WTC11 (cell line): ENCODE measurements at regions not wholly inside any gene's neighbourhood (a gene's known extent, or its start where the extent isn't known, plus 50 kb on each side); places are given as distances from the start of the nearest gene placed in this dataset.

ENCODE experiments used
- ATAC-seq: fragments of 200-7000 bp; cut with Tn5 transposase; 2 replicates; pipeline ENCODE4 v1.10.0; 2021; ENCODE audit warnings: mild to moderate bottlenecking, moderate library complexity
- CTCF ChIA-PET: fragments of 300-600 bp; sonication (Branson Sonifier 250); formaldehyde crosslinking; loops from one replicate; lab custom pipeline; 2021; ENCODE audit warnings: antibody characterized with exemption; lab: Charles Lee
- POLR2A ChIA-PET: fragments of 350-600 bp; sonication (Branson Sonifier 250); formaldehyde crosslinking; loops from one replicate; lab custom pipeline; 2021; ENCODE audit warnings: antibody characterized with exemption; lab: Charles Lee
- DNase-seq: peaks from one replicate; pipeline ENCODE4 v3.0.0; 2021; ENCODE audit warnings: low spot score
- H3K27ac Mint-ChIP-seq: 2 replicates; pipeline ENCODE4 v1.8.0; 2021; ENCODE audit warnings: mixed read lengths
- H3K27me3 Mint-ChIP-seq: 2 replicates; pipeline ENCODE4 v1.8.0; 2021; ENCODE audit warnings: low read depth, mild to moderate bottlenecking, moderate library complexity, mixed read lengths
- H3K36me3 Mint-ChIP-seq: 2 replicates; pipeline ENCODE4 v1.8.0; 2021; ENCODE audit warnings: mixed read lengths
- H3K4me1 Mint-ChIP-seq: 2 replicates; pipeline ENCODE4 v1.8.0; 2022; ENCODE audit warnings: mixed read lengths
- H3K4me3 Mint-ChIP-seq: 2 replicates; pipeline ENCODE4 v1.8.0; 2021; ENCODE audit warnings: mild to moderate bottlenecking, moderate library complexity, mixed read lengths
- H3K9me3 Mint-ChIP-seq: 2 replicates; pipeline ENCODE4 v1.8.0; 2021; ENCODE audit warnings: mixed read lengths
- EMX1 ChIP-seq: fragments of 250-450 bp; sonication (Bioruptor Pico); IDR thresholded peaks from 2 replicates; pipeline ENCODE4 v1.8.0; 2021; ENCODE audit warnings: mild to moderate bottlenecking
- GABPB1 ChIP-seq: sonication (generic); formaldehyde crosslinking; IDR thresholded peaks from 2 replicates; pipeline ENCODE4 v1.8.1; 2023; ENCODE audit warnings: mild to moderate bottlenecking, missing genetic modification reagents
- KAT7 ChIP-seq: sonication (generic); formaldehyde crosslinking; IDR thresholded peaks from 2 replicates; pipeline ENCODE4 v1.8.1; 2023; ENCODE audit warnings: missing genetic modification reagents, mild to moderate bottlenecking, borderline replicate concordance
- MYBL2 ChIP-seq: sonication (generic); formaldehyde crosslinking; IDR thresholded peaks from 2 replicates; pipeline ENCODE4 v1.8.1; 2023; ENCODE audit warnings: mild to moderate bottlenecking, moderate library complexity, missing genetic modification reagents
- NFATC4 ChIP-seq: fragments of 250-450 bp; sonication (Bioruptor Pico); IDR thresholded peaks from 2 replicates; pipeline ENCODE4 v1.9.0; 2021; ENCODE audit warnings: mild to moderate bottlenecking
- PRRX2 ChIP-seq: fragments of 250-450 bp; sonication (Bioruptor Pico); IDR thresholded peaks from 2 replicates; pipeline ENCODE4 v1.8.0; 2021; ENCODE audit warnings: mild to moderate bottlenecking
- RELA ChIP-seq: sonication (generic); formaldehyde crosslinking; IDR thresholded peaks from 2 replicates; pipeline ENCODE4 v1.8.1; 2022; ENCODE audit warnings: missing genetic modification reagents, mild to moderate bottlenecking, borderline replicate concordance
- SMAD3 ChIP-seq: sonication (generic); formaldehyde crosslinking; IDR thresholded peaks from 2 replicates; pipeline ENCODE4 v1.8.0; 2022; ENCODE audit warnings: missing genetic modification reagents, mild to moderate bottlenecking, borderline replicate concordance
- SMAD4 ChIP-seq: sonication (generic); formaldehyde crosslinking; IDR thresholded peaks from 2 replicates; pipeline ENCODE4 v1.8.0; 2022; ENCODE audit warnings: mild to moderate bottlenecking, missing genetic modification reagents
- TEAD4 ChIP-seq: sonication (generic); formaldehyde crosslinking; IDR thresholded peaks from 2 replicates; pipeline ENCODE4 v1.8.0; 2022; ENCODE audit warnings: mild to moderate bottlenecking, missing genetic modification reagents
- ZBTB21 ChIP-seq: sonication (generic); formaldehyde crosslinking; IDR thresholded peaks from 2 replicates; pipeline ENCODE4 v1.8.1; 2023; ENCODE audit warnings: mild to moderate bottlenecking, missing genetic modification reagents, borderline replicate concordance
- ZNF263 ChIP-seq: sonication (generic); formaldehyde crosslinking; IDR thresholded peaks from 2 replicates; pipeline ENCODE4 v1.8.1; 2022; ENCODE audit warnings: low read depth, mild to moderate bottlenecking, moderate library complexity, missing genetic modification reagents
- TF ChIP-seq, protein P1 (sequence below): sonication (generic); formaldehyde crosslinking; IDR thresholded peaks from 2 replicates; pipeline ENCODE4 v1.8.0; 2022; ENCODE audit warnings: mild to moderate bottlenecking, missing genetic modification reagents
- TF ChIP-seq, protein P2 (sequence below): sonication (generic); formaldehyde crosslinking; IDR thresholded peaks from 2 replicates; pipeline ENCODE4 v1.8.1; 2022; ENCODE audit warnings: mild to moderate bottlenecking, missing genetic modification reagents, moderate library complexity, borderline replicate concordance
- TF ChIP-seq, protein P3 (sequence below): sonication (generic); formaldehyde crosslinking; IDR thresholded peaks from 2 replicates; pipeline ENCODE4 v1.8.1; 2022; ENCODE audit warnings: missing genetic modification reagents, borderline replicate concordance
- TF ChIP-seq, protein P4 (sequence below): sonication (generic); formaldehyde crosslinking; IDR thresholded peaks from 2 replicates; pipeline ENCODE4 v1.8.0; 2022; ENCODE audit warnings: mild to moderate bottlenecking, missing genetic modification reagents
- TF ChIP-seq, protein P5 (sequence below): fragments of 250-450 bp; sonication (Bioruptor Pico); IDR thresholded peaks from 2 replicates; pipeline ENCODE4 v1.9.0; 2021; ENCODE audit warnings: moderate library complexity, mild to moderate bottlenecking, inconsistent platforms, borderline replicate concordance
- TF ChIP-seq, protein P6 (sequence below): sonication (generic); formaldehyde crosslinking; IDR thresholded peaks from 2 replicates; pipeline ENCODE4 v1.8.1; 2022; ENCODE audit warnings: mild to moderate bottlenecking, moderate library complexity, missing genetic modification reagents

DNA sequence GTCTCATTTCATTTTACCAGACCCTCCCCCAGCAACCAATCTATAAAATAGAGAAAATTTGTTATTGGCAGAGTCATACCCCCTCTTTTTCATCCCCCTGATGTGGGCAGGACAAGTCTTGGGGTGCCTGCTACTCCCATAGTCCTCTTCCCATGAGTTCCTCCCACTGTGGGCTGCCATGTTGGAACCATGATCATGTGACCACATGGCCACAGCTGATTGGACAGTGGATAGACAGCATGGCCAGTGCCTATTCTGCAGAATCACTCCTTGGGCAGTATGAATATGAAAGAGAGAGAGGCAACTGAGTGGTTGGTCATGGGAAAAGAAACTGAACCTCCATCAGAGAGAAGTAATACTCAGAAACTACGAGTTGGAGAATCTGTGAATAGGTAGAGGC is 84.9 kb downstream of the PDCL3 start (continued):
- no peak for TF ChIP-seq ZNF263 (CRISPR knock-in tag)
- TF ChIP-seq, all 79 proteins: peak for 2

DNA sequence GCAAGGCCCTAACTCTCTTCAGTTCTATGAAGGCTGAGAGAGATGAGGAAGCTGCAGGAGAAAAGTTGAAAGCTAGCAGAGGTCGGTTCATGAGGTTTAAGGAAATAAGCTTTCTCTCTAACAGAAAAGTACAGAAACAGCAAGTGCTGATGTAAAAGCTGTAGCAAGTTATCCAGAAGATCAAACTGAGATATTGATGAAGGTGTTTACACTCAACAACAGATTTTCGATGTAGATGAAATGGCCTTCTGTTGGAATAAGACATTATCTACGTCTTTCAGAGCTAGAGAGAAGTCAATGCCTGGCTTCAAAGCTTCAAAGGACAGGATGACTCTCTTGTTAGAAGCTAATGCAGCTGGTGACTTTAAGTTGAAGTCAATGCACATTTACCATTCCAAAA is 87.4 kb downstream of the PDCL3 start:
- H3K4me3 Mint-ChIP-seq, result no peak overlapping the region
- TF ChIP-seq GABPB1 (CRISPR knock-in tag) (no peak), SMAD4 (CRISPR knock-in tag) (no peak), ZBTB21 (CRISPR knock-in tag) (no peak), EMX1 (no peak), KAT7 (CRISPR knock-in tag) (no peak)
- CTCF ChIA-PET, result no interaction called here
- ATAC-seq (no peak), DNase-seq (no peak)
- H3K27me3 Mint-ChIP-seq, result peaks cover 4% of the 10 kb centered on the region
- POLR2A ChIA-PET, result no interaction called here
- no peak overlapping the region for H3K27ac Mint-ChIP-seq
- peaks cover 11% of the 10 kb centered on the region for H3K4me1 Mint-ChIP-seq
- peaks cover 13% of the 10 kb centered on the region; the same call in 1 of the 2 replicates for H3K36me3 Mint-ChIP-seq
- peaks cover 21% of the 10 kb centered on the region for H3K9me3 Mint-ChIP-seq

DNA sequence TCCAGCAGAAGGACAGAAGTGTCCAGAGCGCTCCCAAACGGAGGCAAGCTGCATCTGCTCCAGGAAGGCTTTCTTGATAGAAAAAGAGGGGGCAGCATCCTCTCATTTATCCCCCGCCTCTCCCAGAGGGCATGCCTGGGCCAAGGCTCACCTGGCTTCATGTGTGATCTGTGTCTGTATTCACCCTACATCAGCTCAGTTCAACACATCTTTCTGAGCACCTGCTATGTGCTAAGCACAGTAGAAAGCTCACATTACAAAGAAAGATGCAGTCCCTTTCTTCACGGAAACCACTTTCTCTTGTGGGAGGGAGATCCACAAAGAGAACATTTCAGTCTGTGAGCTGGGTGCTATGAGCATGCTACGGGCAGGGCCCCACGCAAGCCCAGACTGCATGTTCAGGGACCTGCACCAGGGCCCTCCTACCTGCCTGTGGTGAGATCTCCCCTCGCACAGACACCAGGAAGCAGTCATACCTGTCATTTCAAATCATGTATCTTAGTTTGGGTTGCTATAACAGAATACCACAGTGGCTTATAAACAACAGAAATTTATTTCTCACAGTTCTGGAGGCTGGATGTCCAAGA is 90.7 kb downstream of the PDCL3 start:
- POLR2A ChIA-PET, result no interaction called here
- no peaks in the 10 kb centered on the region for H3K4me1 Mint-ChIP-seq
- no peak for DNase-seq
- TF ChIP-seq RELA (CRISPR knock-in tag), result no peak
- TF ChIP-seq PRRX2, result no peak
- no peak for TF ChIP-seq SMAD3 (CRISPR knock-in tag)
- no peak for TF ChIP-seq TEAD4 (CRISPR knock-in tag)
- TF ChIP-seq, protein P1, sequence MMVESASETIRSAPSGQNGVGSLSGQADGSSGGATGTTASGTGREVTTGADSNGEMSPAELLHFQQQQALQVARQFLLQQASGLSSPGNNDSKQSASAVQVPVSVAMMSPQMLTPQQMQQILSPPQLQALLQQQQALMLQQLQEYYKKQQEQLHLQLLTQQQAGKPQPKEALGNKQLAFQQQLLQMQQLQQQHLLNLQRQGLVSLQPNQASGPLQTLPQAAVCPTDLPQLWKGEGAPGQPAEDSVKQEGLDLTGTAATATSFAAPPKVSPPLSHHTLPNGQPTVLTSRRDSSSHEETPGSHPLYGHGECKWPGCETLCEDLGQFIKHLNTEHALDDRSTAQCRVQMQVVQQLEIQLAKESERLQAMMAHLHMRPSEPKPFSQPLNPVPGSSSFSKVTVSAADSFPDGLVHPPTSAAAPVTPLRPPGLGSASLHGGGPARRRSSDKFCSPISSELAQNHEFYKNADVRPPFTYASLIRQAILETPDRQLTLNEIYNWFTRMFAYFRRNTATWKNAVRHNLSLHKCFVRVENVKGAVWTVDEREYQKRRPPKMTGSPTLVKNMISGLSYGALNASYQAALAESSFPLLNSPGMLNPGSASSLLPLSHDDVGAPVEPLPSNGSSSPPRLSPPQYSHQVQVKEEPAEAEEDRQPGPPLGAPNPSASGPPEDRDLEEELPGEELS (CRISPR knock-in tag), result no peak
- no peak for TF ChIP-seq MYBL2 (CRISPR knock-in tag)
- TF ChIP-seq, all 79 proteins: peak for 0
- H3K27me3 Mint-ChIP-seq, result peaks cover under 1% of the 10 kb centered on the region
- CTCF ChIA-PET, result interaction anchor here (0.8 to 1.1 kb wide), 2 partner anchors 8 to 12 kb away, joined by 3 to 5 read pairs; no protein-coding TSS in a partner anchor
- H3K9me3 Mint-ChIP-seq, result peaks cover 10% of the 10 kb centered on the region
- no peak for ATAC-seq
- H3K27ac Mint-ChIP-seq, result no peak overlapping the region
- no peak overlapping the region for H3K4me3 Mint-ChIP-seq
- H3K36me3 Mint-ChIP-seq, result 0 out of 2 replicates have a peak, but pooled peaks cover 4% of the 10 kb centered on the region

DNA sequence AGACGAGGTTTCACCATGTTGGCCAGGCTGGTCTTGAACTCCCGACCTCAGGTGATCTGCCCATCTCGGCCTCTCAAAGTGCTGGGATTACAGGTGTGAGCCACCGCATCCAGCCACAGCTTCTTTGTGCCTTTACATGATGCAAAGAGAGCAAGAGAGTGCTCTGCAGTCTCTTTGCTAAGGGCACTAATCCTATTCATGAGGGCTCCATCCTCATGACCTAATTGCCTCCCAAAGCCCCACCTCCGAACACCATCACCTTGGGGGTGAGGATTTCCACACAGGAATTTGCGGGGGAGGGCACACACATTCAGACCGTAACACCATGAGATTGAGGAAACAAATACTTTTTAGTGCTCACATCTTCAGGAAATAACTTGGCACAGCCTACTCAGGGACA is 91.8 kb downstream of the PDCL3 start:
- Mint-ChIP-seq H3K4me1 (no peaks in the 10 kb centered on the region), H3K9me3 (0 out of 2 replicates have a peak, but pooled peaks cover 5% of the 10 kb centered on the region), H3K36me3 (0 out of 2 replicates have a peak, but pooled peaks cover 4% of the 10 kb centered on the region), H3K27me3 (no peaks in the 10 kb centered on the region; the same call in 1 of the 2 replicates), H3K4me3 (no peak overlapping the region), H3K27ac (no peak overlapping the region)
- CTCF ChIA-PET, result no interaction called here
- ATAC-seq, result no peak
- POLR2A ChIA-PET, result no interaction called here
- TF ChIP-seq, protein P2, sequence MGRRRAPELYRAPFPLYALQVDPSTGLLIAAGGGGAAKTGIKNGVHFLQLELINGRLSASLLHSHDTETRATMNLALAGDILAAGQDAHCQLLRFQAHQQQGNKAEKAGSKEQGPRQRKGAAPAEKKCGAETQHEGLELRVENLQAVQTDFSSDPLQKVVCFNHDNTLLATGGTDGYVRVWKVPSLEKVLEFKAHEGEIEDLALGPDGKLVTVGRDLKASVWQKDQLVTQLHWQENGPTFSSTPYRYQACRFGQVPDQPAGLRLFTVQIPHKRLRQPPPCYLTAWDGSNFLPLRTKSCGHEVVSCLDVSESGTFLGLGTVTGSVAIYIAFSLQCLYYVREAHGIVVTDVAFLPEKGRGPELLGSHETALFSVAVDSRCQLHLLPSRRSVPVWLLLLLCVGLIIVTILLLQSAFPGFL, result no peak
- TF ChIP-seq, protein P3, sequence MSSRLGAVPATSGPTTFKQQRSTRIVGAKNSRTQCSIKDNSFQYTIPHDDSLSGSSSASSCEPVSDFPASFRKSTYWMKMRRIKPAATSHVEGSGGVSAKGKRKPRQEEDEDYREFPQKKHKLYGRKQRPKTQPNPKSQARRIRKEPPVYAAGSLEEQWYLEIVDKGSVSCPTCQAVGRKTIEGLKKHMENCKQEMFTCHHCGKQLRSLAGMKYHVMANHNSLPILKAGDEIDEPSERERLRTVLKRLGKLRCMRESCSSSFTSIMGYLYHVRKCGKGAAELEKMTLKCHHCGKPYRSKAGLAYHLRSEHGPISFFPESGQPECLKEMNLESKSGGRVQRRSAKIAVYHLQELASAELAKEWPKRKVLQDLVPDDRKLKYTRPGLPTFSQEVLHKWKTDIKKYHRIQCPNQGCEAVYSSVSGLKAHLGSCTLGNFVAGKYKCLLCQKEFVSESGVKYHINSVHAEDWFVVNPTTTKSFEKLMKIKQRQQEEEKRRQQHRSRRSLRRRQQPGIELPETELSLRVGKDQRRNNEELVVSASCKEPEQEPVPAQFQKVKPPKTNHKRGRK (CRISPR knock-in tag), result no peak
- TF ChIP-seq NFATC4 (CRISPR knock-in tag), result no peak
- TF ChIP-seq, protein P4, sequence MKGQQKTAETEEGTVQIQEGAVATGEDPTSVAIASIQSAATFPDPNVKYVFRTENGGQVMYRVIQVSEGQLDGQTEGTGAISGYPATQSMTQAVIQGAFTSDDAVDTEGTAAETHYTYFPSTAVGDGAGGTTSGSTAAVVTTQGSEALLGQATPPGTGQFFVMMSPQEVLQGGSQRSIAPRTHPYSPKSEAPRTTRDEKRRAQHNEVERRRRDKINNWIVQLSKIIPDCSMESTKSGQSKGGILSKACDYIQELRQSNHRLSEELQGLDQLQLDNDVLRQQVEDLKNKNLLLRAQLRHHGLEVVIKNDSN (CRISPR knock-in tag), result no peak
- TF ChIP-seq, protein P5, sequence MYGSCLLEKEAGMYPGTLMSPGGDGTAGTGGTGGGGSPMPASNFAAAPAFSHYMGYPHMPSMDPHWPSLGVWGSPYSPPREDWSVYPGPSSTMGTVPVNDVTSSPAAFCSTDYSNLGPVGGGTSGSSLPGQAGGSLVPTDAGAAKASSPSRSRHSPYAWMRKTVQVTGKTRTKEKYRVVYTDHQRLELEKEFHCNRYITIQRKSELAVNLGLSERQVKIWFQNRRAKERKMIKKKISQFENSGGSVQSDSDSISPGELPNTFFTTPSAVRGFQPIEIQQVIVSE (CRISPR knock-in tag), result no peak
- TF ChIP-seq, protein P6, sequence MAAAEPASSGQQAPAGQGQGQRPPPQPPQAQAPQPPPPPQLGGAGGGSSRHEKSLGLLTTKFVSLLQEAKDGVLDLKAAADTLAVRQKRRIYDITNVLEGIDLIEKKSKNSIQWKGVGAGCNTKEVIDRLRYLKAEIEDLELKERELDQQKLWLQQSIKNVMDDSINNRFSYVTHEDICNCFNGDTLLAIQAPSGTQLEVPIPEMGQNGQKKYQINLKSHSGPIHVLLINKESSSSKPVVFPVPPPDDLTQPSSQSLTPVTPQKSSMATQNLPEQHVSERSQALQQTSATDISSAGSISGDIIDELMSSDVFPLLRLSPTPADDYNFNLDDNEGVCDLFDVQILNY (CRISPR knock-in tag), result no peak
- DNase-seq, result no peak
